ENCODE measurements at regions not wholly inside any gene's neighbourhood (a gene's known extent, or its start where the extent isn't known, plus 50 kb on each side); places are given as distances from the start of the nearest gene placed in this dataset.
"Not testable (repeated sequence)": the region's sequence is repeated elsewhere in the genome, so short reads cannot be mapped to it uniquely, and the experiment has no call there.

- DNase-seq, result no peak
- no peak overlapping the region for H3K27ac Mint-ChIP-seq
- ChIA-PET POLR2A (no interaction called here), CTCF (no interaction called here)
- H3K4me3 Mint-ChIP-seq, result no peak overlapping the region
- no peak for ATAC-seq
- H3K9me3 Mint-ChIP-seq, result peaks cover 3% of the 10 kb centered on the region
- TF ChIP-seq, protein P1, sequence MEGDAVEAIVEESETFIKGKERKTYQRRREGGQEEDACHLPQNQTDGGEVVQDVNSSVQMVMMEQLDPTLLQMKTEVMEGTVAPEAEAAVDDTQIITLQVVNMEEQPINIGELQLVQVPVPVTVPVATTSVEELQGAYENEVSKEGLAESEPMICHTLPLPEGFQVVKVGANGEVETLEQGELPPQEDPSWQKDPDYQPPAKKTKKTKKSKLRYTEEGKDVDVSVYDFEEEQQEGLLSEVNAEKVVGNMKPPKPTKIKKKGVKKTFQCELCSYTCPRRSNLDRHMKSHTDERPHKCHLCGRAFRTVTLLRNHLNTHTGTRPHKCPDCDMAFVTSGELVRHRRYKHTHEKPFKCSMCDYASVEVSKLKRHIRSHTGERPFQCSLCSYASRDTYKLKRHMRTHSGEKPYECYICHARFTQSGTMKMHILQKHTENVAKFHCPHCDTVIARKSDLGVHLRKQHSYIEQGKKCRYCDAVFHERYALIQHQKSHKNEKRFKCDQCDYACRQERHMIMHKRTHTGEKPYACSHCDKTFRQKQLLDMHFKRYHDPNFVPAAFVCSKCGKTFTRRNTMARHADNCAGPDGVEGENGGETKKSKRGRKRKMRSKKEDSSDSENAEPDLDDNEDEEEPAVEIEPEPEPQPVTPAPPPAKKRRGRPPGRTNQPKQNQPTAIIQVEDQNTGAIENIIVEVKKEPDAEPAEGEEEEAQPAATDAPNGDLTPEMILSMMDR (IDR thresholded peaks at IDR 0.05), result no peak
- H3K27me3 Mint-ChIP-seq, result no peaks in the 10 kb centered on the region
- no peaks in the 10 kb centered on the region for H3K36me3 Mint-ChIP-seq (ENCODE audit: low read depth)
- intact Hi-C loops (cut with micrococcal nuclease), result no loop called here
- H3K4me1 Mint-ChIP-seq (ENCODE audit: low read depth), result no peaks in the 10 kb centered on the region
Observed at GRCh38 chrX:82765811-82766210, 742.3 kb upstream of the POU3F4 start.

DNA sequence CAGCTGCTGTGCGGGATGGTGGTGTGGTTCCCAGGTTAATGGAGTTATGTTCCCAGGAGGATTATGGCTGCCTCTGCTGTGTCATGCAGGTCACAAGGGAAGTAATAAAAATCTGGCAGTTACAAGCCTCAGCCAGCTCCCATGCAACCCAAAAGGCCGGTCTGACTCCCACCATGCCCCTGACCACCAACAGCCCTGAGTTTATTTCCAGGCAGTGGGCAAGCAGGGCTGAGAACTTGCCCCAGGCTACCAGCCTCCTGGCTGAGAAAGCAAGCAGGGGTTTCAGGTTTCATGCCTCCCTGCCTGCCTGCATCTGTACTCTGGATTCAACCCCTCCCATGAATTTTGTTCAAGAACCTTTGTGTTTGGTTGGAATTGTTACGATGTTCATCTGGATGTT is 732.7 kb upstream of the POU3F4 start:
- no peaks in the 10 kb centered on the region for H3K4me1 Mint-ChIP-seq (ENCODE audit: low read depth)
- no peak for DNase-seq
- TF ChIP-seq, protein P1 (IDR thresholded peaks at IDR 0.05), result no peak
- no peaks in the 10 kb centered on the region for H3K27me3 Mint-ChIP-seq
- H3K36me3 Mint-ChIP-seq (ENCODE audit: low read depth), result no peaks in the 10 kb centered on the region
- ChIA-PET POLR2A (no interaction called here), CTCF (no interaction called here)
- H3K4me3 Mint-ChIP-seq, result no peak overlapping the region
- H3K9me3 Mint-ChIP-seq, result peaks cover 1% of the 10 kb centered on the region
- intact Hi-C loops (cut with micrococcal nuclease), result no loop called here
- H3K27ac Mint-ChIP-seq, result no peak overlapping the region
- no peak for ATAC-seq

DNA sequence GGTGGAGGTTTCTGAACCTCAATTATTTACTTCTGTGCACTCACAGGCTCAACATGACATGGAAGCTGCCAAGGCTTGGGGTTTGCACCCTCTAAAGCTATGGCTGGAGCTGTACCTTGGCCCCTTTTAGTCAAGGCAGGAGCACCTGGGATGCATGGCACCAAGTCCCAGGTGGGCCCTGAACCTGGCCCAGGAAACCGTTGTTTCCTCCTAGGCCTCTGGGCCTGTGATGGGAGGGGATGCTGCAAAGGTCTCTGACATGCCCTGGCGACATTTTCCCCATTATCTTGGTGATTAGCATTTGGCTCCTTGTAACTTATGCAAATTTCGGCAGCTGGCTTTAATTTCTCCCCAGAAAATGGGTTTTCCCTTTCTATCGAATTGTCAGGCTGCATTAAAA is 726.1 kb upstream of the POU3F4 start:
- intact Hi-C loops (cut with micrococcal nuclease), result no loop called here
- CTCF ChIA-PET, result no interaction called here
- H3K27me3 Mint-ChIP-seq, result no peaks in the 10 kb centered on the region
- no peak for DNase-seq
- no peak overlapping the region for H3K27ac Mint-ChIP-seq
- ATAC-seq, result no peak
- peaks cover 6% of the 10 kb centered on the region for H3K9me3 Mint-ChIP-seq
- TF ChIP-seq, protein P1 (IDR thresholded peaks at IDR 0.05), result no peak
- POLR2A ChIA-PET, result no interaction called here
- H3K36me3 Mint-ChIP-seq (ENCODE audit: low read depth), result no peaks in the 10 kb centered on the region
- H3K4me3 Mint-ChIP-seq, result no peak overlapping the region
- H3K4me1 Mint-ChIP-seq (ENCODE audit: low read depth), result no peaks in the 10 kb centered on the region

- H3K4me1 Mint-ChIP-seq (ENCODE audit: low read depth); H3K36me3 Mint-ChIP-seq (ENCODE audit: low read depth); ATAC-seq; POLR2A ChIA-PET; H3K27me3 Mint-ChIP-seq; CTCF ChIA-PET; intact Hi-C loops (cut with micrococcal nuclease); H3K4me3 Mint-ChIP-seq; DNase-seq; H3K27ac Mint-ChIP-seq; H3K9me3 Mint-ChIP-seq: not testable (repeated sequence)
Observed at GRCh38 chrX:82812902-82813301, 695.2 kb upstream of the POU3F4 start.

- ATAC-seq, result no peak
- H3K27me3 Mint-ChIP-seq, result no peaks in the 10 kb centered on the region
- DNase-seq, result no peak
- H3K36me3 Mint-ChIP-seq (ENCODE audit: low read depth), result no peaks in the 10 kb centered on the region
- TF ChIP-seq, protein P1 (IDR thresholded peaks at IDR 0.05), result no peak
- ChIA-PET CTCF (no interaction called here), POLR2A (no interaction called here)
- no peak overlapping the region for H3K4me3 Mint-ChIP-seq
- no peak overlapping the region for H3K27ac Mint-ChIP-seq
- no peaks in the 10 kb centered on the region for H3K4me1 Mint-ChIP-seq (ENCODE audit: low read depth)
- intact Hi-C loops (cut with micrococcal nuclease), result no loop called here
- H3K9me3 Mint-ChIP-seq, result peaks cover 1% of the 10 kb centered on the region
Observed at GRCh38 chrX:82813671-82814078, 694.4 kb upstream of the POU3F4 start.

DNA sequence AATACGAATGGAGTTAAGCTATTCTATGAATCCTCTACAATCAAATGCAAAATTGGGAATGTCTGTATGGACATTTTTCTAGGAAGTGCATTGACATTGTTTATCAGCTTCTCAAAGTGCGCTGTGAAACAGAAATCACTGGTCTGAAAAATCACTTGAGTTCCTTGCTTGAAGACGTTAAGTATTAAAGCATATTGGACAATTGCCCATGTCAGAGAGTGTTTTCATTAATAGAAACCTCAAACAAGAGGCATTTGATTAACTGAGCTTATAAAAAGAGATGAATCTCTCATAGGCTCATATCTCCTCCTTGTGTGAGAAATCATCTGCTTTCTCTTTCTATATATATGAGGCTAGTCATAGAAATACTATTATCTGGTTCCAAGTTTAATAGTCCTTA is 692.1 kb upstream of the POU3F4 start:
- intact Hi-C loops (cut with micrococcal nuclease), result no loop called here
- H3K36me3 Mint-ChIP-seq (ENCODE audit: low read depth), result no peaks in the 10 kb centered on the region
- CTCF ChIA-PET, result no interaction called here
- H3K27ac Mint-ChIP-seq, result no peak overlapping the region
- H3K4me1 Mint-ChIP-seq (ENCODE audit: low read depth), result no peaks in the 10 kb centered on the region
- no peak overlapping the region for H3K4me3 Mint-ChIP-seq
- peaks cover 1% of the 10 kb centered on the region for H3K9me3 Mint-ChIP-seq
- ATAC-seq (no peak), DNase-seq (no peak)
- no peaks in the 10 kb centered on the region for H3K27me3 Mint-ChIP-seq
- TF ChIP-seq, protein P1 (IDR thresholded peaks at IDR 0.05), result no peak
- POLR2A ChIA-PET, result no interaction called here
